ENCODE measurements at regions not wholly inside any gene's neighbourhood (a gene's known extent, or its start where the extent isn't known, plus 50 kb on each side); places are given as distances from the start of the nearest gene placed in this dataset.

GRCh38 chr5:4395752-4396151, 744.4 kb upstream of the ADAMTS16 start:
- DNase-seq (no peak), ATAC-seq (ENCODE audit: low read depth) (no peak)
- CTCF ChIA-PET: no interaction called here
- Mint-ChIP-seq H3K4me3 (no peak overlapping the region), H3K9me3 (peaks cover 23% of the 10 kb centered on the region), H3K27ac (no peak overlapping the region), H3K36me3 (ENCODE audit: low read depth) (no peaks in the 10 kb centered on the region), H3K4me1 (no peaks in the 10 kb centered on the region), H3K27me3 (no peaks in the 10 kb centered on the region)
- POLR2A ChIA-PET: no interaction called here
- TF ChIP-seq, protein P1, sequence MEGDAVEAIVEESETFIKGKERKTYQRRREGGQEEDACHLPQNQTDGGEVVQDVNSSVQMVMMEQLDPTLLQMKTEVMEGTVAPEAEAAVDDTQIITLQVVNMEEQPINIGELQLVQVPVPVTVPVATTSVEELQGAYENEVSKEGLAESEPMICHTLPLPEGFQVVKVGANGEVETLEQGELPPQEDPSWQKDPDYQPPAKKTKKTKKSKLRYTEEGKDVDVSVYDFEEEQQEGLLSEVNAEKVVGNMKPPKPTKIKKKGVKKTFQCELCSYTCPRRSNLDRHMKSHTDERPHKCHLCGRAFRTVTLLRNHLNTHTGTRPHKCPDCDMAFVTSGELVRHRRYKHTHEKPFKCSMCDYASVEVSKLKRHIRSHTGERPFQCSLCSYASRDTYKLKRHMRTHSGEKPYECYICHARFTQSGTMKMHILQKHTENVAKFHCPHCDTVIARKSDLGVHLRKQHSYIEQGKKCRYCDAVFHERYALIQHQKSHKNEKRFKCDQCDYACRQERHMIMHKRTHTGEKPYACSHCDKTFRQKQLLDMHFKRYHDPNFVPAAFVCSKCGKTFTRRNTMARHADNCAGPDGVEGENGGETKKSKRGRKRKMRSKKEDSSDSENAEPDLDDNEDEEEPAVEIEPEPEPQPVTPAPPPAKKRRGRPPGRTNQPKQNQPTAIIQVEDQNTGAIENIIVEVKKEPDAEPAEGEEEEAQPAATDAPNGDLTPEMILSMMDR (IDR thresholded peaks at IDR 0.05): no peak
- intact Hi-C loops (cut with micrococcal nuclease): no loop called here

DNA sequence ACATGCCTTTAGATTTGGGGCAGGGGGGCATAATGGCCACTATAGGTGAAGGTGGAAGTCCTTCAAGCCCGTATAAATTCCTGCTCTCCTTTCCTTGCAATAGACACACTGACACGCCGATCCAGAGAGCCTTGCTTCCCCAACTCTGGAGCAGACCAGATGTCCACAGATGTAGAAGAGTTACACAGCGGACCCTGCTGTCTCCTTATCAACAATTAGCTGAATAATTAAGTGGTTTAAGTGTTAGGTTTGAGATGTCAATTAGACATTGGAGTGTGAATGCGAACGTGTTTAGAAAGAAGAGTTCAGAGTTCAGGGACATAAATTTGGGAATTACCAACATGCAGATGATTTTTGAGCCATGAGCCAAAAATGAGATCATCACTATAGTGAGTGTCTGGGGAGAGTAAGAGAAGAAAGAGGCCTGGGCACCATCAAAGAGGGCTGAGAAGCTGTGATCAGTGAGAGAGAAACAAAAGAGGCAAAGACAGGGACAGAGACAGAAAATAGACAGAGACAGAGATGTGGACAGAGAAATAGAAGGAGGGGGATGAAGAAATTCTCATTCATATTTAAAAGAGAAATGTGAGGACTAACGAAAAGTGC, 734.4 kb upstream of the ADAMTS16 start:
- ATAC-seq (ENCODE audit: low read depth) (no peak), DNase-seq (no peak)
- POLR2A ChIA-PET: no interaction called here
- H3K4me1 Mint-ChIP-seq: no peaks in the 10 kb centered on the region
- no peak overlapping the region for H3K4me3 Mint-ChIP-seq
- TF ChIP-seq, protein P1 (IDR thresholded peaks at IDR 0.05): no peak
- H3K27me3 Mint-ChIP-seq: no peaks in the 10 kb centered on the region
- no peak overlapping the region for H3K27ac Mint-ChIP-seq
- intact Hi-C loops (cut with micrococcal nuclease): no loop called here
- H3K36me3 Mint-ChIP-seq (ENCODE audit: low read depth): no peaks in the 10 kb centered on the region
- H3K9me3 Mint-ChIP-seq: peaks cover 9% of the 10 kb centered on the region
- CTCF ChIA-PET: no interaction called here

- DNase-seq (no peak), ATAC-seq (ENCODE audit: low read depth) (no peak)
- Mint-ChIP-seq H3K27me3 (no peaks in the 10 kb centered on the region), H3K4me3 (no peak overlapping the region), H3K4me1 (no peaks in the 10 kb centered on the region), H3K27ac (no peak overlapping the region), H3K9me3 (peaks cover 7% of the 10 kb centered on the region), H3K36me3 (ENCODE audit: low read depth) (no peaks in the 10 kb centered on the region)
- intact Hi-C loops (cut with micrococcal nuclease): no loop called here
- CTCF ChIA-PET: no interaction called here
- TF ChIP-seq, protein P1 (IDR thresholded peaks at IDR 0.05): no peak
- POLR2A ChIA-PET: no interaction called here
Measured at GRCh38 chr5:4410151-4410550, 730.0 kb upstream of the ADAMTS16 start.

- Mint-ChIP-seq H3K4me1 (no peaks in the 10 kb centered on the region), H3K4me3 (no peak overlapping the region), H3K36me3 (ENCODE audit: low read depth) (no peaks in the 10 kb centered on the region), H3K9me3 (peaks cover 7% of the 10 kb centered on the region), H3K27ac (no peak overlapping the region), H3K27me3 (no peaks in the 10 kb centered on the region)
- ChIA-PET POLR2A (no interaction called here), CTCF (no interaction called here)
- no peak for ATAC-seq (ENCODE audit: low read depth)
- TF ChIP-seq, protein P1 (IDR thresholded peaks at IDR 0.05): no peak
- no peak for DNase-seq
- intact Hi-C loops (cut with micrococcal nuclease): no loop called here
Measured at GRCh38 chr5:4411664-4412063, 728.5 kb upstream of the ADAMTS16 start.

GRCh38 chr5:4413996-4414395, 726.1 kb upstream of the ADAMTS16 start:
- intact Hi-C loops (cut with micrococcal nuclease): no loop called here
- no peak for ATAC-seq (ENCODE audit: low read depth)
- POLR2A ChIA-PET: no interaction called here
- peaks cover 9% of the 10 kb centered on the region for H3K9me3 Mint-ChIP-seq
- no peak overlapping the region for H3K4me3 Mint-ChIP-seq
- no peaks in the 10 kb centered on the region for H3K4me1 Mint-ChIP-seq
- no peak overlapping the region for H3K27ac Mint-ChIP-seq
- TF ChIP-seq, protein P1 (IDR thresholded peaks at IDR 0.05): no peak
- H3K36me3 Mint-ChIP-seq (ENCODE audit: low read depth): no peaks in the 10 kb centered on the region
- CTCF ChIA-PET: no interaction called here
- no peaks in the 10 kb centered on the region for H3K27me3 Mint-ChIP-seq
- no peak for DNase-seq

Measured in activated B cell treated with CpG ODN at 0.5 μM for 24 hours (primary cell).